ENCODE measurements at regions not wholly inside any gene's neighbourhood (a gene's known extent, or its start where the extent isn't known, plus 50 kb on each side); places are given as distances from the start of the nearest gene placed in this dataset.

DNA sequence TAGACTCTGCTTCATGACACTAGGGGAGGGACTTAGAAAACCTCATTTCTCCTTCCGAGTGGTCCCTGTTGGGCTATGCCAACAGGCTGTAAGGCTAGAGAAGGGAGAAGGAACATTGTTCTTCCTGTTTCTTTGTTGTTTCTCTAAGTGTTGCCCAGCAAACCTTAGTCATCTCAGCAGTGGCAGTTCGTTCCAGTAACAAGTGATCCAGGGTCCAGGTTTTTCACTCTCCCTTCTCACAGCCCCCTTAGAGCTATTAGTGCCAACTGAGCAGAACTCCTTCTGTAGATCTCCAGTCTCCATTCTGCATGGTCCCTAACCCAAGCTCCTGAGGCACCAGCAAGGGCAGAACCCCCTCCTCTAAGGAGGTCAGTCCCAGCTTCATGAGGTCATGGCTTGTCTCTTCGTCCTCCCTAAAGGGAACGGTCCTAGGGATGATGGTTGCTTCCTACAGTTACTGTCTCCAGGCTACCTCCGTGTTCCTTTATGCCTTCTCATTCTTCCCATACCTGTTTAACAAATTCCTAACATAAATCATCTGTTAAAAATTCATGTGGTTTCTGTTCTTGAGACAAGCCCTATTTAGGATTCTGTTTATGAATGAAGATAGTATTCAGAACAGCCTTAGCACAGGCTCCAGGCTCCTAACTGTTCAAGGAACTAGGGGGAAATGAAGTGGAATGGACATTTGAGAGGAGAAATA is 168.6 kb upstream of the UBASH3B start:
- Histone ChIP-seq H4K20me1 (ENCODE audit: insufficient read depth, low read length) (no peaks in the 10 kb centered on the region), H3K4me1 (ENCODE audit: insufficient read depth, low read length) (no peaks in the 10 kb centered on the region), H3K27me3 (ENCODE audit: insufficient read depth, low read length, poor library complexity) (no peaks in the 10 kb centered on the region), H3K27ac (ENCODE audit: low read length) (no peak overlapping the region), H3K4me2 (ENCODE audit: insufficient read depth, low read length) (no peak overlapping the region), H2AFZ (ENCODE audit: low read depth, low read length) (no peak overlapping the region), H3K9ac (ENCODE audit: low read depth, low read length) (no peak overlapping the region), H3K36me3 (ENCODE audit: insufficient read depth, low read length) (no peaks in the 10 kb centered on the region), H3K9me3 (ENCODE audit: insufficient read depth, low read length, severe bottlenecking) (peaks cover 2% of the 10 kb centered on the region), H3K79me2 (ENCODE audit: insufficient read depth, low read length) (no peaks in the 10 kb centered on the region), H3K4me3 (ENCODE audit: low read depth in 1 of 2, low read length in 2 of 2) (no peak overlapping the region)
- ATAC-seq (ENCODE audit: insufficient read depth, low read depth) (no peak), DNase-seq (peak; percentile 16)
- TF ChIP-seq, protein P1, sequence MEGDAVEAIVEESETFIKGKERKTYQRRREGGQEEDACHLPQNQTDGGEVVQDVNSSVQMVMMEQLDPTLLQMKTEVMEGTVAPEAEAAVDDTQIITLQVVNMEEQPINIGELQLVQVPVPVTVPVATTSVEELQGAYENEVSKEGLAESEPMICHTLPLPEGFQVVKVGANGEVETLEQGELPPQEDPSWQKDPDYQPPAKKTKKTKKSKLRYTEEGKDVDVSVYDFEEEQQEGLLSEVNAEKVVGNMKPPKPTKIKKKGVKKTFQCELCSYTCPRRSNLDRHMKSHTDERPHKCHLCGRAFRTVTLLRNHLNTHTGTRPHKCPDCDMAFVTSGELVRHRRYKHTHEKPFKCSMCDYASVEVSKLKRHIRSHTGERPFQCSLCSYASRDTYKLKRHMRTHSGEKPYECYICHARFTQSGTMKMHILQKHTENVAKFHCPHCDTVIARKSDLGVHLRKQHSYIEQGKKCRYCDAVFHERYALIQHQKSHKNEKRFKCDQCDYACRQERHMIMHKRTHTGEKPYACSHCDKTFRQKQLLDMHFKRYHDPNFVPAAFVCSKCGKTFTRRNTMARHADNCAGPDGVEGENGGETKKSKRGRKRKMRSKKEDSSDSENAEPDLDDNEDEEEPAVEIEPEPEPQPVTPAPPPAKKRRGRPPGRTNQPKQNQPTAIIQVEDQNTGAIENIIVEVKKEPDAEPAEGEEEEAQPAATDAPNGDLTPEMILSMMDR (IDR thresholded peaks at IDR 0.05; ENCODE audit: borderline replicate concordance, extremely low read depth, low read length, poor library complexity, severe bottlenecking) = no peak
- TF ChIP-seq EZH2 (IDR thresholded peaks at IDR 0.05; ENCODE audit: borderline replicate concordance, low read depth, low read length, severe bottlenecking) = no peak

GRCh38 chr11:122478986-122479385 is 176.5 kb upstream of the UBASH3B start:
- no peaks in the 10 kb centered on the region for H4K20me1 ChIP-seq (ENCODE audit: insufficient read depth, low read length)
- no peak for TF ChIP-seq EZH2 (IDR thresholded peaks at IDR 0.05; ENCODE audit: borderline replicate concordance, low read depth, low read length, severe bottlenecking)
- TF ChIP-seq, protein P1 (IDR thresholded peaks at IDR 0.05; ENCODE audit: borderline replicate concordance, extremely low read depth, low read length, poor library complexity, severe bottlenecking) = no peak
- ATAC-seq (ENCODE audit: insufficient read depth, low read depth) (no peak), DNase-seq (no peak)
- H3K4me3 ChIP-seq (ENCODE audit: low read depth in 1 of 2, low read length in 2 of 2) = no peak overlapping the region
- no peaks in the 10 kb centered on the region for H3K27me3 ChIP-seq (ENCODE audit: insufficient read depth, low read length, poor library complexity)
- H3K27ac ChIP-seq (ENCODE audit: low read length) = no peak overlapping the region
- H3K79me2 ChIP-seq (ENCODE audit: insufficient read depth, low read length) = no peaks in the 10 kb centered on the region
- H3K9me3 ChIP-seq (ENCODE audit: insufficient read depth, low read length, severe bottlenecking) = peaks cover 2% of the 10 kb centered on the region
- no peaks in the 10 kb centered on the region for H3K4me1 ChIP-seq (ENCODE audit: insufficient read depth, low read length)
- H3K4me2 ChIP-seq (ENCODE audit: insufficient read depth, low read length) = no peak overlapping the region
- H2AFZ ChIP-seq (ENCODE audit: low read depth, low read length) = no peak overlapping the region
- H3K36me3 ChIP-seq (ENCODE audit: insufficient read depth, low read length) = no peaks in the 10 kb centered on the region
- no peak overlapping the region for H3K9ac ChIP-seq (ENCODE audit: low read depth, low read length)

- H3K9ac ChIP-seq (ENCODE audit: low read depth, low read length) = no peak overlapping the region
Observed at GRCh38 chr11:122468965-122469364, 186.6 kb upstream of the UBASH3B start.

More at GRCh38 chr11:122468965-122469364, 186.6 kb upstream of the UBASH3B start:
- Histone ChIP-seq H3K4me3 (ENCODE audit: low read depth in 1 of 2, low read length in 2 of 2) (no peak overlapping the region), H4K20me1 (ENCODE audit: insufficient read depth, low read length) (no peaks in the 10 kb centered on the region), H3K4me1 (ENCODE audit: insufficient read depth, low read length) (no peaks in the 10 kb centered on the region), H3K27ac (ENCODE audit: low read length) (no peak overlapping the region), H2AFZ (ENCODE audit: low read depth, low read length) (no peak overlapping the region), H3K9me3 (ENCODE audit: insufficient read depth, low read length, severe bottlenecking) (no peaks in the 10 kb centered on the region), H3K4me2 (ENCODE audit: insufficient read depth, low read length) (no peak overlapping the region), H3K79me2 (ENCODE audit: insufficient read depth, low read length) (no peaks in the 10 kb centered on the region), H3K27me3 (ENCODE audit: insufficient read depth, low read length, poor library complexity) (peaks cover 11% of the 10 kb centered on the region), H3K36me3 (ENCODE audit: insufficient read depth, low read length) (no peaks in the 10 kb centered on the region)
- ATAC-seq (ENCODE audit: insufficient read depth, low read depth) = no peak
- TF ChIP-seq, protein P1 (IDR thresholded peaks at IDR 0.05; ENCODE audit: borderline replicate concordance, extremely low read depth, low read length, poor library complexity, severe bottlenecking) = no peak
- no peak for TF ChIP-seq EZH2 (IDR thresholded peaks at IDR 0.05; ENCODE audit: borderline replicate concordance, low read depth, low read length, severe bottlenecking)
- no peak for DNase-seq
